ENCODE measurements at regions not wholly inside any gene's neighbourhood (a gene's known extent, or its start where the extent isn't known, plus 50 kb on each side); places are given as distances from the start of the nearest gene placed in this dataset.
A peak's percentile ranks its signal among the peaks of the same experiment; 100 is the strongest.

- TF ChIP-seq YY1 (IDR thresholded peaks at IDR 0.05; ENCODE audit: insufficient read depth, insufficient read length), result no peak
- TF ChIP-seq SUZ12 (IDR thresholded peaks at IDR 0.05; ENCODE audit: extremely low read depth, insufficient read depth, insufficient read length), result no peak
- TF ChIP-seq ZNF274 (IDR thresholded peaks at IDR 0.05; ENCODE audit: low read depth, low read length), result no peak
- Histone ChIP-seq H3K9ac (ENCODE audit: insufficient read length, low read depth) (no peak overlapping the region), H3K4me3 (ENCODE audit: insufficient read length, low read depth) (no peak overlapping the region), H3K36me3 (ENCODE audit: insufficient read depth, insufficient read length, low read length) (no peaks in the 10 kb centered on the region), H3K4me1 (ENCODE audit: insufficient read depth, insufficient read length) (no peaks in the 10 kb centered on the region), H3K27me3 (ENCODE audit: insufficient read depth, insufficient read length) (no peaks in the 10 kb centered on the region), H3K9me3 (ENCODE audit: insufficient read depth, low read length) (peaks cover 9% of the 10 kb centered on the region)
- no peak for DNase-seq (ENCODE audit: low read depth, low spot score)
Observed at GRCh38 chr14:39492267-39492666, 60.0 kb upstream of the FBXO33 start.

- no peak for TF ChIP-seq ZNF274 (IDR thresholded peaks at IDR 0.05; ENCODE audit: low read depth, low read length)
- Histone ChIP-seq H3K4me3 (ENCODE audit: insufficient read length, low read depth) (no peak overlapping the region), H3K9me3 (ENCODE audit: insufficient read depth, low read length) (no peaks in the 10 kb centered on the region; the same call in 1 of the 2 replicates), H3K36me3 (ENCODE audit: insufficient read depth, insufficient read length, low read length) (no peaks in the 10 kb centered on the region), H3K27me3 (ENCODE audit: insufficient read depth, insufficient read length) (no peaks in the 10 kb centered on the region), H3K9ac (ENCODE audit: insufficient read length, low read depth) (no peak overlapping the region), H3K4me1 (ENCODE audit: insufficient read depth, insufficient read length) (no peaks in the 10 kb centered on the region)
- no peak for DNase-seq (ENCODE audit: low read depth, low spot score)
Observed at GRCh38 chr14:39491134-39491571, 58.9 kb upstream of the FBXO33 start.

- DNase-seq (ENCODE audit: low read depth, low spot score), result peak; percentile 57
- Histone ChIP-seq H3K9me3 (ENCODE audit: insufficient read depth, low read length) (no peaks in the 10 kb centered on the region), H3K36me3 (ENCODE audit: insufficient read depth, insufficient read length, low read length) (no peaks in the 10 kb centered on the region), H3K4me1 (ENCODE audit: insufficient read depth, insufficient read length) (no peaks in the 10 kb centered on the region), H3K4me3 (ENCODE audit: insufficient read length, low read depth) (no peak overlapping the region), H3K27me3 (ENCODE audit: insufficient read depth, insufficient read length) (no peaks in the 10 kb centered on the region), H3K9ac (ENCODE audit: insufficient read length, low read depth) (no peak overlapping the region)
- TF ChIP-seq ZNF274 (IDR thresholded peaks at IDR 0.05; ENCODE audit: low read depth, low read length) (no peak), SUZ12 (IDR thresholded peaks at IDR 0.05; ENCODE audit: extremely low read depth, insufficient read depth, insufficient read length) (no peak), YY1 (IDR thresholded peaks at IDR 0.05; ENCODE audit: insufficient read depth, insufficient read length) (no peak)
Observed at GRCh38 chr14:39488600-39488999, 56.4 kb upstream of the FBXO33 start.

GRCh38 chr14:39483682-39484081, 51.4 kb upstream of the FBXO33 start:
- DNase-seq (ENCODE audit: low read depth, low spot score), result no peak
- no peaks in the 10 kb centered on the region for H3K36me3 ChIP-seq (ENCODE audit: insufficient read depth, insufficient read length, low read length)
- H3K27me3 ChIP-seq (ENCODE audit: insufficient read depth, insufficient read length), result no peaks in the 10 kb centered on the region
- no peak overlapping the region for H3K4me3 ChIP-seq (ENCODE audit: insufficient read length, low read depth)
- H3K4me1 ChIP-seq (ENCODE audit: insufficient read depth, insufficient read length), result no peaks in the 10 kb centered on the region
- no peaks in the 10 kb centered on the region for H3K9me3 ChIP-seq (ENCODE audit: insufficient read depth, low read length)
- no peak for TF ChIP-seq YY1 (IDR thresholded peaks at IDR 0.05; ENCODE audit: insufficient read depth, insufficient read length)
- no peak for TF ChIP-seq ZNF274 (IDR thresholded peaks at IDR 0.05; ENCODE audit: low read depth, low read length)
- no peak for TF ChIP-seq SUZ12 (IDR thresholded peaks at IDR 0.05; ENCODE audit: extremely low read depth, insufficient read depth, insufficient read length)
- H3K9ac ChIP-seq (ENCODE audit: insufficient read length, low read depth), result no peak overlapping the region
